SK-N-SH (cell line): ENCODE measurements at regions not wholly inside any gene's neighbourhood (a gene's known extent, or its start where the extent isn't known, plus 50 kb on each side); places are given as distances from the start of the nearest gene placed in this dataset.

Source experiments
- REST ChIP-seq: IDR thresholded peaks from 2 replicates; pipeline ENCODE4 v1.6.1; 2012; ENCODE audit warnings: mild to moderate bottlenecking, low read depth, low read length, moderate library complexity
- RFX5 ChIP-seq: IDR thresholded peaks from 2 replicates; pipeline ENCODE4 v1.6.1; 2012; ENCODE audit warnings: mild to moderate bottlenecking, improper control_type of control experiment, low read length
- SIN3A ChIP-seq: IDR thresholded peaks from 2 replicates; pipeline ENCODE4 v1.6.1; 2012; ENCODE audit warnings: low read depth, mild to moderate bottlenecking, low read length, moderate library complexity, borderline replicate concordance
- TF ChIP-seq, protein P1 (sequence below): fragments of 150-350 bp; IDR thresholded peaks from 2 replicates; pipeline ENCODE4 v1.6.1; 2017; ENCODE audit warnings: antibody characterized with exemption, low read length, low read depth, borderline replicate concordance
- TF ChIP-seq, protein P2 (sequence below): fragments of 200-600 bp; sonication (generic); IDR thresholded peaks from 2 replicates; pipeline ENCODE4 v1.6.1; 2017; ENCODE audit warnings: antibody characterized with exemption, mild to moderate bottlenecking, moderate library complexity

DNA sequence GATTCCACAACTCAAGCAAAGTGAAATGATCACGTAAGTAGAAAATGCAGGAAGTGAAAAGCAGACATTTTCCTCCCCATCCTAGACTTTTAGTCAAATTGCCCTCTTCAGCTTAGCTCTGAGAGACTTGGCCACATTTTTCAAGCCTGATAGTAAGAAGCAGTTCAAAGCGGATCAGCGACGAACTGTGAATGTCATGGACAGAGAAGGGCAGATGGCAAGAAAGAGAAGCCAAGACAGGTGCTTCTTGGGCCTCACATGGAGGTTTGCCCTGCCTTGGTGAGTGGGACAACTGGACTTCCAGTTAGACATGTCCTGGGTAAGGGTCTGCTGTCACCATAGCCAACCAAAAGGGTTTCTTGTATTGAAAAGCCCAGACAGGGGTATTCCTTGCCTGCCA lies 291.5 kb downstream of the MED10 start:
- TF ChIP-seq SIN3A (no peak), REST (no peak), RFX5 (no peak)
- TF ChIP-seq, protein P1, sequence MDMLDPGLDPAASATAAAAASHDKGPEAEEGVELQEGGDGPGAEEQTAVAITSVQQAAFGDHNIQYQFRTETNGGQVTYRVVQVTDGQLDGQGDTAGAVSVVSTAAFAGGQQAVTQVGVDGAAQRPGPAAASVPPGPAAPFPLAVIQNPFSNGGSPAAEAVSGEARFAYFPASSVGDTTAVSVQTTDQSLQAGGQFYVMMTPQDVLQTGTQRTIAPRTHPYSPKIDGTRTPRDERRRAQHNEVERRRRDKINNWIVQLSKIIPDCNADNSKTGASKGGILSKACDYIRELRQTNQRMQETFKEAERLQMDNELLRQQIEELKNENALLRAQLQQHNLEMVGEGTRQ: no peak
- TF ChIP-seq, protein P2, sequence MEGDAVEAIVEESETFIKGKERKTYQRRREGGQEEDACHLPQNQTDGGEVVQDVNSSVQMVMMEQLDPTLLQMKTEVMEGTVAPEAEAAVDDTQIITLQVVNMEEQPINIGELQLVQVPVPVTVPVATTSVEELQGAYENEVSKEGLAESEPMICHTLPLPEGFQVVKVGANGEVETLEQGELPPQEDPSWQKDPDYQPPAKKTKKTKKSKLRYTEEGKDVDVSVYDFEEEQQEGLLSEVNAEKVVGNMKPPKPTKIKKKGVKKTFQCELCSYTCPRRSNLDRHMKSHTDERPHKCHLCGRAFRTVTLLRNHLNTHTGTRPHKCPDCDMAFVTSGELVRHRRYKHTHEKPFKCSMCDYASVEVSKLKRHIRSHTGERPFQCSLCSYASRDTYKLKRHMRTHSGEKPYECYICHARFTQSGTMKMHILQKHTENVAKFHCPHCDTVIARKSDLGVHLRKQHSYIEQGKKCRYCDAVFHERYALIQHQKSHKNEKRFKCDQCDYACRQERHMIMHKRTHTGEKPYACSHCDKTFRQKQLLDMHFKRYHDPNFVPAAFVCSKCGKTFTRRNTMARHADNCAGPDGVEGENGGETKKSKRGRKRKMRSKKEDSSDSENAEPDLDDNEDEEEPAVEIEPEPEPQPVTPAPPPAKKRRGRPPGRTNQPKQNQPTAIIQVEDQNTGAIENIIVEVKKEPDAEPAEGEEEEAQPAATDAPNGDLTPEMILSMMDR: no peak
